Stimulated activated CD8-positive, alpha-beta memory T cell treated with anti-CD3 and anti-CD28 coated beads, Interleukin-7, amount 100 ng/mL, for 24 hours (primary cell): ENCODE measurements at regions not wholly inside any gene's neighbourhood (a gene's known extent, or its start where the extent isn't known, plus 50 kb on each side); places are given as distances from the start of the nearest gene placed in this dataset.

ENCODE experiments used
- DNase-seq: peaks from one replicate; pipeline ENCODE4 v3.0.0-alpha.2; 2020; ENCODE audit warnings: low read depth

DNA sequence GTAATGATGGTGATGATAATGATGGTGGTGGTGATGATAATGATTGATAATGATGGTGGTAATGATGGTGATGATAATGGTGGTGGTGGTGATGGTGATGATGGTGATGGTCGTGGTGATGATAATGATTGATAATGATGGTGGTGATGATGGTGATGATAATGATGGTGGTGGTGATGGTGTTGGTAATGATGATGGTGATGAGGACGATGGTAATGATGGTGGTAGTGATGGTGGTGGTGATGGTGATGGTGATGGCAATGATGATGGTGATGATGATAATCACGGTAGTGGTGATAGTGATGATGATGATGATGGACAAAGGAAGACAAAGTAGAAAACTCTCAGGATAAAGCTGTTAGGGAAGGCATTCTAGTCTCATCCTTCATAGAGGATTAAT is 310.5 kb downstream of the MSX2 start:
- no peak for DNase-seq

DNA sequence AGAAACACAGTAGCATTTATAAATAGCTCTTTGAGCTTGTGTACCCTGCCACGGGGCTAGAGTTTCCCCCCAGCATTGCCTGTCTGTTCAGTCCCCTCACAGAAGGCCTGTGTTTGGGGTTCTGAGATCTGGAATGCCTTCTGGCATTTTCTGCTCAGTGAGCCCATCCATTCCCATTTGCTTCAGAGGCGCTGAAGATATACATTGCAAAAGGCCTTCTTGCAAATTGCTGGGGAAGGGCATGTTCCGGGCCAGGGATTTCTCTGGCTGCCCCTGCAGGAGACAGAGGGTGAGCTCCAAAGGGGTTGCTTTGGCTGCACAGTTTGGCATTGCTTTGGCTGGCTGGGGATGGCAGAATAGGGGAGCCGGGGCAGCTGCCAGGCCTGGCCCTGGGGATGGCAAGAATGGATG is 308.4 kb downstream of the MSX2 start:
- DNase-seq: no peak

DNA sequence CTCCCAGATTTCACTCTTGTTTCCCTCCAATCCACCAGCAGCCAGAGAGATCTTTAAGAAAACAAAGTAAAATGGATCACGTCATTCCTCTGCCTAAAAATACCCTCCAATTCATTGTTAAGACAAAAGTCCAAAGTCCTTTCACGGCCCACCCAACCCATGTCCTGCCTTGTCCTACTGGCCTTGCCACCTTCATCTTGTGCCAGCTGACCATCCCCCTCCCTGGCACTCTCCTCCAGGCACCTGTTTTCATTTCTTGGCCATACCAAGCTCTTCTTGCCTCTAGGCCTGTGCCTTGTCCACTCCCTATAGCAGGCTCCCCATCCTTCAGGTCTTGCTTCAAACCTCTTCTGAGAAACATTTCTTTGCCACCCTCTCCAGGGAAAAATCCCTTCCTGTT is 307.6 kb downstream of the MSX2 start:
- DNase-seq: no peak

DNA sequence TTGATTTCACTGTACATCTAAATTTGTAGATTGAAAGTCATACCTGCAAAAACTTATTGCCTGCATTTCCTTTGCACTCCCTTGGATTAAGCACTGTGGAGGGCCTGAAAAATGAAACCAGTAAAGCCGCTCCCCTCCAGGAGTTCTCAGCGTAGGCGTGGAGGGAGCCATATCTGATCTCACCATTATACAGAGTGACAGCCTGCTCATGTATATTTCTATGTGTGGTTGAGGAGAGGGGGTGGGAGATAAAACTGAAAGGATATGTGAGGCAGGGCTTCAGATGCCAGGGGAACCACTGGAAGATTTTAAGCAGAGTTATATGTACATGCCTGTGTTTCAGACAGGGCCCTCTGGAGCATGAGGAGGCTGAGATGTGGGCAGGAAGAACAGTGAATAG is 303.0 kb downstream of the MSX2 start:
- no peak for DNase-seq

DNA sequence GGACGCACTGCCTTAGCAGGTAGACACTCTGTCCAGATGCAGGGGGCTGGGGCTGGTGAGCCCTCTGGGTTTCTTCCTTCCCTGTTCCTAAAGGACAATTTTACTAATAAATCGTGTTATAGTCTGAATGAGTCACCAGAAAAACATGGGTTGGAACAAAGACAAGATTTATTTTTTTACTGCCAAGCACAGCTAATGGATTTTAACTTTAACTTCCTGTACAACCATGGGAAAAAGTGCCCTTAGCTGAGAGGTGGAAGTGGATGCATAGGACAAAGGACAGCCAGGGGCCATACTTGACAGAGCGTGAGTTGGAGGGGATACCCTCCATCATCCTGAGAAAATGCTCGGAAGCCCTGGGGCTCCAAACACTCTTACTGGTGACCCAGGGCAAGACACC is 300.7 kb downstream of the MSX2 start:
- no peak for DNase-seq

DNA sequence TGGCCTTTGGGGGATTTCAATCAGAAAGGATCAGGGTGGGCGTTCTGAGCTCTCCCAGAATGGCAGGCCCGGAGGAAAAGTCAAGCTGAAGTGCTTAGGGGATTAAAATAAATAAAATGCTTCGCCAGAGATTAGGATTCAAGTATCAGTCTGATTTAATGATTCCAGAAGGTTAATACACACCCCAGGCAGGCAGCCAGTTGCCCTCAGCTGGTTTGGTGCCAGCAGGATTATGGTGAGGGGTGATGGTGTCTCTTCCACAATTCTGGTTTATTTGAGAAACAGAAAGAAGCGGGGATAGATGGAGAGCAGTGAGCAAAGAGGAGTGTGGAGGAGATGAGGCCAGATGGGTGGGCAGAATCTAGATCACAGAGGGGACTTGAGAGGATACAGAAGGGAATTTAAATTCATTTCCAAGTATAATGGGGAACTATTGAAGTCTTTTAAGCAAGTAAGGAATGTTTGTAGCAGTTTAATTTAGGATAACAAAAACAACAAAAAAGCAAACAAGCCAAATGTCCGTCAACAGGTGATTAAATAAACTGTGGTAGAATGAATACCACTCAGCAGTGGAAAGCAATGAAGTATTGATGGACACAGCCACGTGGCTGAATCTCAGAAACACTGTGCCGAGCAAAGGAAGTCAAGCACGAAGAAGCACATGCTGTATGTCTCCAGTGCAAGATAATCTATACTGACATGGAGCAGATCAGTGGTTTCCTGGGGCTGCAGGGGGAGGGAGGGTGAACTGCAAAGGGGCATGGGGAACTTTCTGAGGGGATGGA is 297.7 kb downstream of the MSX2 start:
- no peak for DNase-seq

DNA sequence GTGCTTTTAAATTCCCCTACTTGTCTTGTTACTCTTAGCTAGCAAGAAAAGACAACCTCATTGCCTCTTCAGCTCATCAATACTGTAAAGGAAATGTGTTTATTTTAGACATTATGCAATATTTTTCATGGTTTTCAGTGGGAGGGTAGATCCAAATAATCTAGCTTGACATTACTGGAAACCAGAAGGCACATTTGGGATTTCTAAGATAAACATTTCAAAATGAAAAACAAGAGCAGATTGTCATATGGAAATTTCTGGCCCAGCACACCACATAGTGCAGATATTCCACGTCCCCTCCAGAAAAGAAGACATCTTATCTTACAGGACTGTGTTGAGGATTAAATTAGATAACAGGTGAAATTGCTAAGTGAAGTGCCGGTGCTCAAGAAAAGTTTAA is 296.9 kb downstream of the MSX2 start:
- DNase-seq: no peak

DNA sequence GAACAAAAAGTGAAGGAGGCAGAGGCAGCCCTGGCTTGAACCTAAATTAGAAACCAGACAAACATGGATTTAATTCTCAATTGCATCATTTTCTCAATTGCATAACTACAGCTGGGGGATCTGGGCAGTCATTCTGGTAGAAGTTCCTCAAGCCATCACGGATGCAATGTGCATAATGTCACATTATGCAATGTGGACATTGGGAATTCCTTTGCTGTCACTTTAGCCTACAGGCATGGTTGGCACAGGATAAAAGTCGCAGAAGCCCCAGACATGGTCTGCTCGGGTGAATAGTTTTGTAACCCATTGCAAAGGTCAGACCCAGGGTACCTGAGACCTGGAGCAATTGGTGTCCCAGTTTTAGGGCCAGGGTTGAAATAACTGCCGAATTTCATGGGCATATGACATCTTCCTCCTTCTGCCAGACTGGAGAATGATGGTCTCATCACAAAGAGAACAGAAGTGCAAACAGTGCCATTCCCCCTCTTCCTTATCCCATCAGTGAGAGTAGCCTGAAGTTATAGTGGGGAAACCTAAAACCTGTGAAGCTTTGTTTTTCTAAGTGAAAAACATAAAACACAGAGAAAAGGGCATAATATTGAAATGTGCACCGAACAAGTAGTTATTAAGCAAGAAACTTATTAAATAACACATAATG is 290.8 kb downstream of the MSX2 start:
- no peak for DNase-seq

DNA sequence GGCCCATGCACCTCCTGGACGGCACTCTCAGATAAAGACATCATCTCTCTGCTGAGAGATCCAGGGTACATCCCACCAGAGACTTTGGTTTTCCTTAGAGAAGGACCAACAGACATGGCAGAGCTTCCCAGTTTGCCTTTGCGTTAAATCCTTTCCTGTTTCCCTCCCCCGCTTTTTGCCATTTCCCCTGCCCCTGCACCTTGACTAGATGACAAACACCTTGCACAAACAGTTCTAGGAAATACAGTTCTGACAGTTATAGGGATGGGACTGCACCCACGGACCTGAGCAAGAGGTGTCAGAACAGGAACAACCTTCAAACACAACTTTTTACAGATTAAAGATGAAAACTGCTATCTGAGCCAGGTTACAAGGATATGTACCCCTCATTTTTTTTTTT is 288.9 kb downstream of the MSX2 start:
- no peak for DNase-seq

DNA sequence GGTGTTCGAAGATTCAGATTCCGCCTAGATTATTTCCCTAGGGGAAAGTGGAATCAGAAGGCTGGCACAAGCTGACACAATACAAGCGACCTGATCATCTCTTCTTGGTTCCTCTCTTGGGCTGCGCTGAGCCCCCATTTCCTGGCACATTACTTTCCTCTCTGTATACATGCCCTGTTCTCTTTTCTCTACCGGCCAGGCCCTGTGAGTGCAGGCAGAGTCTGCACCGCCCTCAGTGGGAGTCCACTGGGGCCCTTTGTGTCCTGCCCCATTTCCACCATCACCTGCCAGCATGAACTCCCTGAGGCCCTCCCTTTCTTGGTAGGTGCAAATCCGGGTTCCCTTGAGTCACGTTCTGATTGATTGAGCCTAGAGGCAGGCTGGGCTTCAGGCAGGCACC is 287.9 kb downstream of the MSX2 start:
- no peak for DNase-seq

DNA sequence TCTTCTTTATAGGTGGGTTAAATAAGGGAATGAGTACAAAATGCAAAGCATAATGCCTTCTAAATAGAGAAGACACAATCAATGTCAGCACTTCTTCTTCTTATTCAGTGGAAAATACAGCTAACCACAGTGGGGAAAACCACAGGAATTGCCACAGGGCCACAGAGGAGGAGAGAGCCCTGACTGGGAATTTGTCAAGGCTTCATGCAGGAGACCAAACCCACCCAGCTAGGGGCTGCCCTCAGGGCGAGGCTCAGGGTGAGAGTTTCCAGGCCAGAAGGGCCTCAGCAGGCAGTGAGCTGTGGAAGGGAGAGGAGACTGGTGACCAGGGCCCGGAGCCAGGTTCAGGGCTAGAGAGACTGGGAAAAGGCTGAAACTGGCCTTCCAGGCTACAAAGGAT is 279.1 kb downstream of the MSX2 start:
- no peak for DNase-seq

DNA sequence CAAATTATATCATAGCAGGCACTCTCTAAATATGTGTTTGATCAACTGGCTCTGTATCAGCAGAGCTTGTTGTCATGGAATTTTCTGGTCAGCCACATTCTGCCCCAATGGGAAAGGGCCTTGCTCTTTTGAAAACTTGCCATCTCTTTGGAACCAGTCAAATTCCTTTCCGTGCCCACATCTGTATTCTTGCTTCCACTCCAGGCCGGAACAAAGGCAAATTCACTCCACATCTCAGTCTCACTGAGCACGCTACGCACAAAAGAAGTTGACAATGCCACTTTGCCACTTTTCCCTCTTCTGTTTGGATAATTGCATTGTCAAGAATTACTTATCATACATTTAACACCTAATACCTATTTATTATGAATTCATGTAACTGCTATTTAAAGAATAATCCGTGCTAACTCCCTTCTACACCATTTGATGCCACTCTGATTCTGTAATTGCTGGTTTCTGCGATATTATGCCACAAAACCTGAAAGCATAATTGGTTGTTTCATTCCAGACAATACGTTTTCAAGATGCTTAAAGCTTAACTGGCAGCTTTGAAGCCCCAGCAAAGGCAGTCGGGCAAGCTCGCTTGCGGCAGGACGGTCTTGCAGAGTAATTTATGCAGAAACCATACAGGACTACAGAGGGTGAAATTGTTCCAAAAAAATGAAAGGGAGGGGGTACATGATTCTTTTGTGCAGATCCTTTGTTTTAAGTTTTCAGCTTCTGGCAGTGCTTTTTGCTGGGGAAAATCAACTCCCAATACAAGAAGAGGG is 277.7 kb downstream of the MSX2 start:
- no peak for DNase-seq

DNA sequence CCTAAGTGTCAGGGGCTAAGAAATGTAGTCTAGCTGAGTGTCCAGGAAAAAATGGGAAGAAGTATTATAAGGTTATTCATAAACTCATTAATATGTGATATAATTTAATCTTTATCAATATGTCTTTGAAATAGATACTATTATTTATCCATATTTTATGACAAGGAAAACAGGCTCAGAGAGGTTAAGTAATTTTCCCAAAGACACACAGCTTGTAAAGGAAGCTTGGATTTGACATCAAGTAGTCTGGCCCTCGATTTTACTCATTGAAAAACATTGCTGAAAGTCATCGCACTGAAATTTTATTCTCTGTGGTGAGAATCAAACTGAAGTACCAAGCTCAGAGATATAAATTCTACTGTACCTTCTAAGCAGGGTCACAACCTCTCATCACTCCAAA is 276.9 kb downstream of the MSX2 start:
- DNase-seq: no peak

DNA sequence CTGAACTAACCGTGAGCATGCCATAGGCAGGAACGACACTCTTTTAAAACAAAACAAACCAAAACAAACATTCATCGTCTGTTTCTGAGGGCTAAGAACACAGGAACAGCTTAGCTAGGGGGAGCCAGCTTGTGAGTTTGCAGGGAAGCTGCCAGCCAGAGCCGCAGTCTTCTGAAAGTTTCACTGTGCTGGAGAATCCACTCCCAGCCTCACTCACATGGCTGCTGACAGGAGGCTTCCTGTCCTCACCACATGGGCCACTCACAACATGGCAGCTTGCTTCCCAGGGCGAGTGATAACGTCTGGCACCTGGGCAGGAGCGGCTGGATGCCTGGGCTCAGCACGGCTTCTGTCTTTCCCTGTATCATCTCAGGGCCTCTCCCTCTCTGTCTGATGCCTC is 275.2 kb downstream of the MSX2 start:
- no peak for DNase-seq

DNA sequence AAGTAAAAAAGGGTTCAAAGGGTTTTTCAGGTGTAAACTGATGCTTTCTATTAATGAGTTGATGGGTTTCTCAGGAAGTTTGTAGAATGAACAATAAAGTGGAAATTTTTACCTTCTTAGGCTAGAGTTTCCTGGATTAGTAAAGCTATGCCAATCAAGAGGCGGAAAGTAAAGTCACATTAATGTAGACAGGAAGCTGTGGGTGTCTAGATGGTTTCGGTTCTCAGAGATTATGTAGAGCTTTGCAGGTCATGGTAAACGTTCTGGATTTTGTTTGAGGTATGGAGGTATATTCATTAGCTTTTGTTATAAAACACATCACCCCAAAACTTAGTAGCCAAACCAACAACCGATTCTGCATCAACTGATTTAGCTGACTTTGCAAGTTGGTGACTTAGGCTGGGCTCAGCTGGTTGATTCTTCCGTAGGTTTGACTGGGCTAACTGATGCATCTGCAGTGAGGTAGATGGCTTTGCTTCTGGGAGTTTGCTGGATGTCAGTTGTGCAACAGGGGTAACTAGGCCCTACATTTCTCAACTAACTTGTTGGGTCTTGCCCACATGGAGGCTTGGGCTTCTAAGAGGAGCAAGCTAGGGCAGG is 273.8 kb downstream of the MSX2 start:
- no peak for DNase-seq

DNA sequence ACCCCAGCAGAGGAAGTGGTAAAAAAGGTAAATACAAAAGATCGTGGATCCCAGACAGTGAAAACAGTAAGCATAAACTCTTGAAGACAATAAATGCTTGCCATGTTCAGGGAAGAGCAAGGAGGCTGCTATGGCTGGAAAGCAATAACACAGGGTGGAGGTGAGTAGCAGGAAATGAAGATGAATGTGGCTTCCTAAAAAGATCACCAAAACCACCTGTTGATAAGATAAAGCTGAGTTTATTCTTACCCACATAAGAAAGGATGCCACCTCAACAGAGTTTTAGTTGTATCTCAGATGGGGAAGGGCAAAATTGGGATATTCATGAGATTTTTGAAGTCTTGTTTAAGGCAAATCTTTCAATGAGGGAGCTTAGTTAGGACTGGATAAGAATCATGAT is 273.3 kb downstream of the MSX2 start:
- no peak for DNase-seq

DNA sequence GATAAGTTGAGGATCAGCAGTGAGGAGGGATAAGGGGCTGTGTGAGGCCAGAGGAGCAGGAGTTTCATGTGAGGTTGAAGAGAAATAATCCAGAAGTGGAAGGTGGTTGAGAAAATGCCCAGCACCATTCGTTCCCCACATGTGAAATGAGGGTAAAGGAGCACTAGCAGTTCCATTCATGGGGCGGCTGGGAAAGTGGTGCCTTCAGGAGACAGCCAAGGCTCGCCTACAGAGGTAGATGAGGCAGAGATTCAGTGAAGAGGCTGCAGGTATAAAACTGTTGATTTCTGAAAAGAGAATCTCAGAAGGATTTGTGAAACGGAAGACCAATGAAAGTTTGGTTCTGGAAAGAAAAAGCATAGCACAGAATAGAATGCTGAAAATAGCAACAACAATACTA is 272.6 kb downstream of the MSX2 start:
- DNase-seq: no peak

DNA sequence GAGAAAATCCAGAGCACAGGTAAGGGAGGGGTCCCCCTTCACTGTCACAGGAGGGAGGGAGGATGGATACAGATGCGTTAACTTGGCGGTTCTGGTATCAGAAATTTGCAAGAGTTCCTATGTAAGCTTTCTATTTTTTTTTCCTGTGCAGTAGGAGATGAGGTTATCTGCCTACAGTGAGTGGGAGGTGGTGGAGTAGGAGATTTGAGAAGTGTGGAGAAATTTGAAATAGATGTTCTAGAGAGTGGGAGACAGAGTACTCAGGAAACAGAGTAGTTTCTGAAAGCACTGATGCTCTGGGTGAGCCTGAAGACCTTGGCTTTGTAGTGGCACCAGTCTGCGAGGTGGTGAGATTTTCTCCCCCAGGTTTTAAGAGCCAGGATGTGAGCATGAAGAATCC is 271.4 kb downstream of the MSX2 start:
- DNase-seq: no peak

DNA sequence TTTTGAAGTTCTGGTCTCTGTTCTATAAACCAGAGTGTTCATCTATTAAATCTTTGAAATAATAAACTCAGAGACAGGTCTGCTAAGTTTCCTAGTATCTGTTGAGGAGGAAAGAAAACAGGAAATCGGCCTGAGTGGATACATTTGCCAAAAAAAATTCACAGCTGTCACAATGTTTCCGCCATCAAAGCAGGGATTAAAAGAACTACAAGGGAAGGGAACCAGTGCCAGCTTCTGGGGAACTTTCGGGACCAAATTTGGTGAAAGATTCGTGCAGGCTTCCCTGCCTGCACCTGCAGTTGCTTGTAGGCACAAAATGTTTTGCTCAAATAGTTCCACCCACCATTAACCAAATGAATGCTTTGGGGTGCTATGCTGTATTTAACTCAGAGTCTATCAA is 267.5 kb downstream of the MSX2 start:
- no peak for DNase-seq

DNA sequence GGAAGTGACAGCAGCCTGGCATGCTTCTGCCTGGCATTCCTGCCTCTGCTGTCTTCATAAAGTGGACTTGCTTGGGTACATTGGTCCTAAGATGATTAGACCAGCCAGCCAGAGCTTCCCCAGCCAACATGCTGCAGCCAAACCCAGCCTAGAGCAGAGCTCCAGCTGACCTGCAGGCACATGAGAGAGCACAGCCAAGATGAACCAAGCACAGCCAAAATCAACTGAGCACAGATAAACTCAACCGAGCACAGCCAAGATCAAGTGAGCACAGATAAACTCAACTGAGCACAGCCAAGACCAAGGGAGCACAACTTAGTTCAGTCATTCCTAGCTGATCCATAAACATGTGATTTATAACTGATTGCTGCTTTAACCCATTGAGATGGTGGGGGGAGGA is 266.5 kb downstream of the MSX2 start:
- no peak for DNase-seq

DNA sequence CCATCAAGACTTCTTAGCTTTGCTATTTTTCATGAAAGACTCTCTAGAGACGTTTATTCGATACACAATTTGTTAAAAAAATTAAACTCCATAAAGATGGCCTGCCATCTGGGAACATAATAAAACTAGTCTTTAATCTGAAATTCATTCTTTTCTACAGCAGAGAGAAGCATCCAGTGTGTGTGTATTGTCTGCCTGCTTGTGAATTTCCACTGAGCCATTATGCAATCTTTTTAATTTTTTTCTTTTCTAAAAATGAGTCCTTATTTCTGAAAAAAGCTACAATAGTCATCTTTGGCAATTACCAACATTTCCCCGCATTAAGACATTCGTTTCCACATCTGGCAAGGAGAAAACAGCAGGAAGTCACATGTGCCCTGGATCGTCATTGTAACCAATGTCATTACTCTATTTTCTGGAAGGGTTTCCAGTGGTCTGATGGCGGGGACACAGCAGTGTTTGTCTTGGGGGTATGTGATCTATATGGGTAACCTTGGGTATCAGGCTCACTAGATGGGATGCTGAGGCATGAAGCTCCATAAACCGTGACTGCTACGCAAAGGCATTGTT is 263.1 kb downstream of the MSX2 start:
- DNase-seq: no peak

DNA sequence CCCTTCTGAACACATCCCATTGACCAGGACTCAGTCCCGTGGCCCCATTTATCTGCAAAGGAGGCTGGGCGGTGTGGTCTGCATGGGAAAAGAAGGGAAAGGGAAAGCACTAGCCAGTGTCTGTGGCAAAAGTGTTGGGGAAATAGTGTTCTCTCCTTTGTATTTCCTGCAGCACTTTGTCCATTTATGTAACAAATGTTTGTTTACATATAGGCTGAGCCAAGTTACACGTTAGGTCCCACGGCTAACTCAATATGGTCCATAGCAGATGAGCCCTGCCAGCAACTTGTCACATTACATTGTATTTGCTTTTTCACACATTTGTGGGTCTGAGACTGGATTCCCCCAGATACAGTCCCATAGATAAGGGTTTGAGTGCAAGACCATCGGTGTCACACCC is 260.5 kb downstream of the MSX2 start:
- no peak for DNase-seq

DNA sequence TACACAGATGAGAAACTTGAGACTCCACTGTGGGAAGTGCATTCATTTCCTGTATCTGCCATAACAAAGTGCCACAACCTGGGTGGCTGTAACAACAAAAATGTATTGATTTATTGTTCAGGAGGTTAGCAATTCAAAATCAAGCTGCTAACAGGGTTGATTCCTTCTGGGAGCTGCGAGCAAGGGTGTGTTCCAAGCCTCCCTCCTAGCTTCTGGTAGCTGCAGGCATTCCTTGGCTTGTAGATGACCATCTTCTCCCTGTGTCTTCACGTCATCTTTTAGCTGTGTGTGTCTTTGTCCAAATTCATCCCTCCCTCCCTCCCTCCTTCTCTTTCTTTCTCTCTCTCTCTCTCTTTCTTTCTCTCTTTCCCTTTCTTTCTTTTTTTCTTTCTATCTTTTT is 258.1 kb downstream of the MSX2 start:
- DNase-seq: no peak
